K562 (cell line): ENCODE measurements at regions not wholly inside any gene's neighbourhood (a gene's known extent, or its start where the extent isn't known, plus 50 kb on each side); places are given as distances from the start of the nearest gene placed in this dataset.

Experiments used
- ATAC-seq: fragments of 200-7000 bp; cut with Tn5 transposase; 3 replicates; pipeline ENCODE4 v1.9.1; 2020; ENCODE audit warnings: moderate library complexity
- BruUV-seq: library from RNA; stranded (reverse); fragments of 400-500 nt; replicated peaks from 2 replicates; lab custom pipeline; 2021; lab: Mats Ljungman, UMichigan
- CTCF ChIA-PET: fragments of 300-600 bp; formaldehyde crosslinking; extraction: SDS; loops from one replicate; lab custom pipeline; 2021; ENCODE audit warnings: low intra/inter-chr PET ratio; lab: Yijun Ruan, JAX
- POLR2A ChIA-PET: fragments of 300-600, 350-650 bp; sonication (Branson Sonifier 250); formaldehyde crosslinking; extraction: SDS; loops from one replicate; lab custom pipeline; 2021; ENCODE audit warnings: antibody characterized with exemption, inconsistent platforms; lab: Yijun Ruan, JAX
- DNase-seq, 4 experiments: peaks; one replicate each; pipeline versions ENCODE4 v3.0.0 to v3.0.0-alpha.2; 2011 to 2018; ENCODE audit warnings: low spot score in 3 of 4, mixed read lengths in 3 of 4; ENCODE audit errors: extremely low read depth in 1 of 4
- FAIRE-seq: peaks from 2 replicates; lab custom pipeline; 2011; peaks lifted over from hg19 to GRCh38; lab: Jason Lieb, UNC
- H2AFZ ChIP-seq: 2 replicates; pipeline ENCODE4 v1.6.0; 2011; ENCODE audit warnings: low read depth, low read length, control low read depth, inconsistent platforms
- H3K27ac ChIP-seq: fragments of 200-600 bp; 3 replicates; pipeline ENCODE4 v1.8.0; 2011; ENCODE audit warnings: low read depth, mild to moderate bottlenecking, control low read depth, inconsistent platforms, low read length, moderate library complexity, mixed read lengths; ENCODE audit errors: extremely low read depth
- H3K27me3 ChIP-seq, 2 experiments: fragments of 300-600 bp in 1 of 2; 2 replicates in 1 of 2; 3 replicates in 1 of 2; pipeline versions ENCODE4 v1.6.0 to v1.8.0; 2011; ENCODE audit warnings: inconsistent platforms in 2 of 2, low read length in 2 of 2, mild to moderate bottlenecking in 1 of 2, mixed read lengths in 1 of 2, moderate library complexity in 1 of 2; ENCODE audit not compliant: control insufficient read depth in 2 of 2, insufficient read depth in 2 of 2
- H3K36me3 ChIP-seq: fragments of 300-600 bp; 3 replicates; pipeline ENCODE4 v1.8.0; 2011; ENCODE audit warnings: mild to moderate bottlenecking, low read length, inconsistent platforms; ENCODE audit not compliant: control insufficient read depth, insufficient read depth
- H3K4me1 ChIP-seq, 2 experiments: fragments of 200-600 bp in 1 of 2; replicated peaks in 1 of 2; 2 replicates in 1 of 2; 3 replicates in 1 of 2; pipeline versions ENCODE4 v1.5.1 to v1.8.0; 2011; ENCODE audit warnings: inconsistent platforms in 2 of 2, low read length in 2 of 2, mild to moderate bottlenecking in 1 of 2, mixed read lengths in 1 of 2, moderate library complexity in 1 of 2; ENCODE audit not compliant: control insufficient read depth in 2 of 2, insufficient read depth in 2 of 2
- H3K4me2 ChIP-seq: 2 replicates; pipeline ENCODE4 v1.6.1; 2011; ENCODE audit warnings: low read length, control low read depth, inconsistent platforms, mixed read lengths; ENCODE audit not compliant: insufficient read depth
- H3K4me3 ChIP-seq: fragments of 200-600 bp; sonication (generic), shearing (Covaris generic); 2 replicates; pipeline ENCODE4 v1.5.1; 2016; ENCODE audit warnings: control low read depth, inconsistent platforms
- H3K79me2 ChIP-seq: fragments of 200-600 bp; 3 replicates; pipeline ENCODE4 v1.8.0; 2011; ENCODE audit warnings: low read length, inconsistent platforms; ENCODE audit not compliant: control insufficient read depth, insufficient read depth
- H3K9ac ChIP-seq, 2 experiments: 2 replicates each; pipeline versions ENCODE4 v1.6.0 to v1.6.1; 2011; ENCODE audit warnings: low read depth in 2 of 2, low read length in 2 of 2, control low read depth in 1 of 2, inconsistent platforms in 1 of 2, mild to moderate bottlenecking in 1 of 2, mixed read lengths in 1 of 2; ENCODE audit not compliant: insufficient read depth in 1 of 2
- H3K9me1 ChIP-seq: one replicate; pipeline ENCODE4 v1.6.0; 2011; ENCODE audit warnings: inconsistent platforms, mild to moderate bottlenecking, low read length, moderate library complexity; ENCODE audit not compliant: control insufficient read depth, insufficient read depth
- H3K9me3 ChIP-seq: replicated peaks from 2 replicates; pipeline ENCODE4 v1.5.1; 2011; ENCODE audit warnings: low read depth, low read length, inconsistent platforms; ENCODE audit not compliant: control insufficient read depth, insufficient read depth
- H4K20me1 ChIP-seq: replicated peaks from 2 replicates; pipeline ENCODE4 v1.6.1; 2011; ENCODE audit warnings: low read length, inconsistent platforms, mixed read lengths; ENCODE audit not compliant: control insufficient read depth, insufficient read depth
- GABPB2 ChIP-seq: fragments of 250-450 bp; sonication (Bioruptor Pico); conservative IDR thresholded peaks from 2 replicates; pipeline ENCODE4 v1.5.1; 2021; ENCODE audit warnings: mild to moderate bottlenecking
- GATA2 ChIP-seq: sonication (generic); formaldehyde crosslinking; IDR thresholded peaks from 2 replicates; pipeline ENCODE4 v1.4.0; 2020; ENCODE audit warnings: mild to moderate bottlenecking, missing genetic modification reagents
- HNRNPUL1 ChIP-seq: fragments of 200-400 bp; formaldehyde crosslinking; IDR thresholded peaks from 2 replicates; pipeline ENCODE4 v1.6.1; 2017; ENCODE audit warnings: low read length
- MAFK ChIP-seq: IDR thresholded peaks from 2 replicates; pipeline ENCODE4 v1.6.1; 2011; ENCODE audit warnings: low read length, improper control_type of control experiment
- RAD21 ChIP-seq, 2 experiments: fragments of 250-450 bp in 1 of 2; fragments of 450-650 bp in 1 of 2; sonication (Bioruptor Pico) in 1 of 2; formaldehyde crosslinking in 1 of 2; IDR thresholded peaks in 1 of 2; conservative IDR thresholded peaks in 1 of 2; 2 replicates each; pipeline versions ENCODE4 v1.4.0 to v1.8.0; 2020 to 2022; ENCODE audit warnings: mild to moderate bottlenecking in 2 of 2, moderate library complexity in 1 of 2
- RHOXF2B ChIP-seq: fragments of 250-450 bp; sonication (Bioruptor Pico); conservative IDR thresholded peaks from 2 replicates; pipeline ENCODE4 v1.5.1; 2021
- TCF7L2 ChIP-seq: fragments of 150-350 bp; IDR thresholded peaks from 2 replicates; pipeline ENCODE4 v1.6.1; 2016; ENCODE audit warnings: low read depth, mild to moderate bottlenecking, low read length, moderate library complexity
- WHSC1 ChIP-seq: IDR thresholded peaks from one replicate; pipeline ENCODE4 v1.6.1; 2012; ENCODE audit warnings: low read length, control low read depth, inconsistent platforms
- ZBTB8A ChIP-seq: fragments of 450-650 bp; IDR thresholded peaks from 2 replicates; pipeline ENCODE4 v1.6.1; 2018; ENCODE audit warnings: mild to moderate bottlenecking, moderate library complexity; ENCODE audit not compliant: partially characterized antibody
- WGBS: fragments of 100-300 bp; shearing (Covaris generic); methylation state at CpG from one replicate; pipeline ENCODE4 v1.1.6; 2016; ENCODE audit warnings: low coverage, mixed read lengths; ENCODE audit not compliant: insufficient coverage; ENCODE audit errors: missing lambda C conversion rate; 5-methylcytosine and 5-hydroxymethylcytosine counted together
- in situ Hi-C: fragments of 300-500 bp; cut with MboI; formaldehyde crosslinking; loops from 4 replicates; pipeline ENCODE4 v1.15.0; 2018; ENCODE audit warnings: inconsistent platforms, mixed read lengths
- intact Hi-C: fragments of 100-400 bp; cut with micrococcal nuclease; formaldehyde crosslinking; loops from 2 replicates; pipeline ENCODE4 v1.14.2; 2022
- TF ChIP-seq, protein P1 (sequence below): IDR thresholded peaks from 2 replicates; pipeline ENCODE4 v1.6.1; 2012; ENCODE audit warnings: low read depth, low read length, improper control_type of control experiment, borderline replicate concordance
- TF ChIP-seq, protein P2 (sequence below): sonication (generic); formaldehyde crosslinking; IDR thresholded peaks from 2 replicates; pipeline ENCODE4 v1.8.1; 2023; ENCODE audit warnings: mild to moderate bottlenecking, missing genetic modification reagents, moderate library complexity

- TF ChIP-seq MAFK: 0 out of 2 replicates have a peak, but pooled peaks have one; percentile 9
- TF ChIP-seq HNRNPUL1: no peak
- TF ChIP-seq ZBTB8A: no peak
- TF ChIP-seq GATA2 (CRISPR knock-in tag): no peak
- TF ChIP-seq, all 486 proteins: peak for 5
These were observed 227.5 kb upstream of the STARD13 start (continued) for GRCh38 chr13:33512880-33513554.

DNA sequence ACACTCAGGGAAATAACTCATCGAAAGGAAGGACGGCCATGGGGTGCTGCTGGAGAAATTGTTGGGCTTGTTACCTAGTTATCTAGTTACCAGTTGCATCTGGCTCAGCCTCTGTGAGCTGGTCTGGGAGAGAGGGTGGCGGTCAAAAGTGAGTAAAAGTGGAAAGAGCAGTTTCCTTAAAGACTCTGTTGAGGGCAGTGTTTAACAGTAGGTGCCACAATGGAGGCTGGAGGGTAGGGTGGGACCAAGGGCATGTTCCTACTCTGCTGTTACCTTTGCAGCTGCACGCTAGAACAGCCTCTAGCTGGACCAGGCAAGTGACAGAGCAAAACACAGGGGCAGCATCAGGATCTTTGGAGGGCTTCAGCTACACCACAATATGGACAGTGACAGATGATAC lies 228.8 kb upstream of the STARD13 start:
- ATAC-seq: peak; percentile 39; the same call in 2 of the 3 replicates

More for the DNA sequence above, 228.8 kb upstream of the STARD13 start:
- Histone ChIP-seq H3K9ac (no peak overlapping the region), H3K36me3 (no peaks in the 10 kb centered on the region), H3K4me3 (no peak overlapping the region), H3K9me3 (no peaks in the 10 kb centered on the region), H3K4me2 (no peak overlapping the region), H3K9me1 (no peaks in the 10 kb centered on the region), H3K27me3 (no peaks in the 10 kb centered on the region), H3K79me2 (no peaks in the 10 kb centered on the region), H3K27ac (no peak overlapping the region), H3K4me1 (no peaks in the 10 kb centered on the region), H4K20me1 (no peaks in the 10 kb centered on the region), H2AFZ (no peak overlapping the region)
- TF ChIP-seq, protein P1, sequence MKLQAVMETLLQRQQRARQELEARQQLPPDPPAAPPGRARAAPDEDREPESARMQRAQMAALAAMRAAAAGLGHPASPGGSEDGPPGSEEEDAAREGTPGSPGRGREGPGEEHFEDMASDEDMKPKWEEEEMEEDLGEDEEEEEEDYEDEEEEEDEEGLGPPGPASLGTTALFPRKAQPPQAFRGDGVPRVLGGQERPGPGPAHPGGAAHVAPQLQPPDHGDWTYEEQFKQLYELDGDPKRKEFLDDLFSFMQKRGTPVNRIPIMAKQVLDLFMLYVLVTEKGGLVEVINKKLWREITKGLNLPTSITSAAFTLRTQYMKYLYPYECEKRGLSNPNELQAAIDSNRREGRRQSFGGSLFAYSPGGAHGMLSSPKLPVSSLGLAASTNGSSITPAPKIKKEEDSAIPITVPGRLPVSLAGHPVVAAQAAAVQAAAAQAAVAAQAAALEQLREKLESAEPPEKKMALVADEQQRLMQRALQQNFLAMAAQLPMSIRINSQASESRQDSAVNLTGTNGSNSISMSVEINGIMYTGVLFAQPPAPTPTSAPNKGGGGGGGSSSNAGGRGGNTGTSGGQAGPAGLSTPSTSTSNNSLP: no peak
- TF ChIP-seq, protein P2, sequence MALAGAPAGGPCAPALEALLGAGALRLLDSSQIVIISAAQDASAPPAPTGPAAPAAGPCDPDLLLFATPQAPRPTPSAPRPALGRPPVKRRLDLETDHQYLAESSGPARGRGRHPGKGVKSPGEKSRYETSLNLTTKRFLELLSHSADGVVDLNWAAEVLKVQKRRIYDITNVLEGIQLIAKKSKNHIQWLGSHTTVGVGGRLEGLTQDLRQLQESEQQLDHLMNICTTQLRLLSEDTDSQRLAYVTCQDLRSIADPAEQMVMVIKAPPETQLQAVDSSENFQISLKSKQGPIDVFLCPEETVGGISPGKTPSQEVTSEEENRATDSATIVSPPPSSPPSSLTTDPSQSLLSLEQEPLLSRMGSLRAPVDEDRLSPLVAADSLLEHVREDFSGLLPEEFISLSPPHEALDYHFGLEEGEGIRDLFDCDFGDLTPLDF (CRISPR knock-in tag): no peak
- no peak for TF ChIP-seq TCF7L2
- no peak for TF ChIP-seq GABPB2 (CRISPR knock-in tag)
- TF ChIP-seq RHOXF2B (CRISPR knock-in tag): no peak
- TF ChIP-seq RAD21 (CRISPR knock-in tag; conservative IDR thresholded peaks at IDR 0.05 in 1 of 2, IDR thresholded peaks at IDR 0.05 in 1 of 2): 0 out of 4 replicates have a peak, but pooled peaks have one; percentile 5 to 16
- TF ChIP-seq WHSC1: no peak
- intact Hi-C loops (no loop called here), in situ Hi-C loops (no loop called here)
- WGBS: 0% methylated on average over 3 of the region's 4 CpGs
- DNase-seq: no peak
- no TSS peak for BruUV-seq
- CTCF ChIA-PET: no interaction called here
- POLR2A ChIA-PET: no interaction called here
- FAIRE-seq: no peak
